ENCODE measurements at regions not wholly inside any gene's neighbourhood (a gene's known extent, or its start where the extent isn't known, plus 50 kb on each side); places are given as distances from the start of the nearest gene placed in this dataset.

- no peak overlapping the region for H3K27ac ChIP-seq (ENCODE audit: insufficient read length, low read depth, low read length)
- no peak overlapping the region for H2BK20ac ChIP-seq (ENCODE audit: low read depth, low read length, poor library complexity, severe bottlenecking)
- Mint-ChIP-seq H3K27me3 (ENCODE audit: low read depth) (no peaks in the 10 kb centered on the region), H3K4me1 (peaks cover 3% of the 10 kb centered on the region in 2 experiments; a peak in 2 of 4 replicates), H3K36me3 (ENCODE audit: insufficient read depth in 1 of 3, low read depth in 3 of 3) (peaks cover 4 to 15% (median 9%) of the 10 kb centered on the region in 3 experiments; a peak in 5 of 7 replicates), H3K27ac (no peak overlapping the region), H3K4me3 (no peak overlapping the region), H3K9me3 (peaks cover 11% of the 10 kb centered on the region in 2 experiments; a peak in 4 of 5 replicates)
- TF ChIP-seq, protein P1, sequence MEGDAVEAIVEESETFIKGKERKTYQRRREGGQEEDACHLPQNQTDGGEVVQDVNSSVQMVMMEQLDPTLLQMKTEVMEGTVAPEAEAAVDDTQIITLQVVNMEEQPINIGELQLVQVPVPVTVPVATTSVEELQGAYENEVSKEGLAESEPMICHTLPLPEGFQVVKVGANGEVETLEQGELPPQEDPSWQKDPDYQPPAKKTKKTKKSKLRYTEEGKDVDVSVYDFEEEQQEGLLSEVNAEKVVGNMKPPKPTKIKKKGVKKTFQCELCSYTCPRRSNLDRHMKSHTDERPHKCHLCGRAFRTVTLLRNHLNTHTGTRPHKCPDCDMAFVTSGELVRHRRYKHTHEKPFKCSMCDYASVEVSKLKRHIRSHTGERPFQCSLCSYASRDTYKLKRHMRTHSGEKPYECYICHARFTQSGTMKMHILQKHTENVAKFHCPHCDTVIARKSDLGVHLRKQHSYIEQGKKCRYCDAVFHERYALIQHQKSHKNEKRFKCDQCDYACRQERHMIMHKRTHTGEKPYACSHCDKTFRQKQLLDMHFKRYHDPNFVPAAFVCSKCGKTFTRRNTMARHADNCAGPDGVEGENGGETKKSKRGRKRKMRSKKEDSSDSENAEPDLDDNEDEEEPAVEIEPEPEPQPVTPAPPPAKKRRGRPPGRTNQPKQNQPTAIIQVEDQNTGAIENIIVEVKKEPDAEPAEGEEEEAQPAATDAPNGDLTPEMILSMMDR (conservative IDR thresholded peaks at IDR 0.05): no peak
- no peaks in the 10 kb centered on the region for H3K9me3 ChIP-seq (ENCODE audit: control insufficient read depth, low read depth, low read length)
- no peak overlapping the region for H4K8ac ChIP-seq (replicated peaks; ENCODE audit: insufficient read length, low read depth, low read length)
- DNase-seq: no peak
- H3K23me2 ChIP-seq (ENCODE audit: insufficient read length, low read depth, low read length, poor library complexity, severe bottlenecking): no peaks in the 10 kb centered on the region
- H3K14ac ChIP-seq (ENCODE audit: insufficient read depth, low read length): no peak overlapping the region
- no peaks in the 10 kb centered on the region for H3K79me1 ChIP-seq (ENCODE audit: insufficient read depth, low read depth, low read length, poor library complexity, severe bottlenecking)
- H2AFZ ChIP-seq (ENCODE audit: low read length): no peak overlapping the region
- no peaks in the 10 kb centered on the region for H3K79me2 ChIP-seq (ENCODE audit: insufficient read depth, low read length)
- no peak overlapping the region for H3K9ac ChIP-seq (ENCODE audit: extremely low read depth, insufficient read length, low read length)
- no peak overlapping the region for H2BK15ac ChIP-seq (ENCODE audit: low read depth, low read length)
- H2BK5ac ChIP-seq (ENCODE audit: insufficient read length, low read length): no peak overlapping the region
- no peak overlapping the region for H3K4ac ChIP-seq (ENCODE audit: low read depth, low read length)
- WGBS (ENCODE audit: extremely low coverage, insufficient read length, low lambda C conversion rate): no CpG with 5 or more reads among the region's 1 CpG
- no peaks in the 10 kb centered on the region for H3K4me1 ChIP-seq (ENCODE audit: insufficient read depth, low read length)
- H3K56ac ChIP-seq (ENCODE audit: insufficient read length, low read depth, low read length): no peak overlapping the region
- no peaks in the 10 kb centered on the region for H4K20me1 ChIP-seq (ENCODE audit: control insufficient read depth, insufficient read depth, insufficient read length)
- no peak overlapping the region for H4K91ac ChIP-seq (ENCODE audit: insufficient read length, low read depth, low read length)
- H2BK120ac ChIP-seq (ENCODE audit: low read depth, low read length, poor library complexity, severe bottlenecking): no peak overlapping the region
- no peak overlapping the region for H2BK12ac ChIP-seq (ENCODE audit: insufficient read length, low read depth, low read length)
- no peak overlapping the region for H3K23ac ChIP-seq (ENCODE audit: insufficient read length, low read depth, low read length)
- H4K5ac ChIP-seq (ENCODE audit: insufficient read length, low read depth, low read length): no peak overlapping the region
- no peak overlapping the region for H3K4me2 ChIP-seq (ENCODE audit: insufficient read depth, insufficient read length, low read length)
- no peak overlapping the region for H2AK5ac ChIP-seq (ENCODE audit: insufficient read length, low read length)
- H3K18ac ChIP-seq (ENCODE audit: insufficient read length, low read depth, low read length): no peak overlapping the region
- H3K27me3 ChIP-seq (ENCODE audit: insufficient read depth, low read length): no peaks in the 10 kb centered on the region
- H3T11ph ChIP-seq (ENCODE audit: low read length): no peak overlapping the region
These were observed 405.2 kb downstream of the ZEB2 start for GRCh38 chr2:144114760-144115159.

Measured in H9 (cell line).